Duodenal mucosa (tissue), 2 donors: ENCODE measurements at regions not wholly inside any gene's neighbourhood (a gene's known extent, or its start where the extent isn't known, plus 50 kb on each side); places are given as distances from the start of the nearest gene placed in this dataset.

Experiments used
- H3K27ac ChIP-seq: one replicate; pipeline ENCODE4 v1.7.0; 2013; ENCODE audit warnings: low read depth, low read length
- H3K27me3 ChIP-seq, 2 donors: one replicate each; pipeline ENCODE4 v1.7.0; 2013; ENCODE audit warnings: low read length in 2 of 2, control low read depth in 1 of 2; ENCODE audit not compliant: insufficient read depth in 2 of 2, control insufficient read depth in 1 of 2
- H3K36me3 ChIP-seq, 2 donors: one replicate each; pipeline ENCODE4 v1.7.0; 2013; ENCODE audit warnings: low read length in 2 of 2, control low read depth in 1 of 2; ENCODE audit not compliant: insufficient read depth in 2 of 2, control insufficient read depth in 1 of 2
- H3K4me1 ChIP-seq, 2 donors: one replicate each; pipeline ENCODE4 v1.7.0; 2013; ENCODE audit warnings: low read length in 2 of 2, control low read depth in 1 of 2; ENCODE audit not compliant: insufficient read depth in 2 of 2, control insufficient read depth in 1 of 2
- H3K4me3 ChIP-seq, 2 donors: one replicate each; pipeline ENCODE4 v1.7.0; 2013; ENCODE audit warnings: low read length in 2 of 2, low read depth in 1 of 2
- H3K9ac ChIP-seq, 2 donors: one replicate each; pipeline ENCODE4 v1.7.0; 2013; ENCODE audit warnings: low read length in 2 of 2, low read depth in 1 of 2
- H3K9me3 ChIP-seq, 2 donors: one replicate each; pipeline ENCODE4 v1.7.0; 2013; ENCODE audit warnings: low read length in 2 of 2, control low read depth in 1 of 2; ENCODE audit not compliant: control insufficient read depth in 1 of 2

DNA sequence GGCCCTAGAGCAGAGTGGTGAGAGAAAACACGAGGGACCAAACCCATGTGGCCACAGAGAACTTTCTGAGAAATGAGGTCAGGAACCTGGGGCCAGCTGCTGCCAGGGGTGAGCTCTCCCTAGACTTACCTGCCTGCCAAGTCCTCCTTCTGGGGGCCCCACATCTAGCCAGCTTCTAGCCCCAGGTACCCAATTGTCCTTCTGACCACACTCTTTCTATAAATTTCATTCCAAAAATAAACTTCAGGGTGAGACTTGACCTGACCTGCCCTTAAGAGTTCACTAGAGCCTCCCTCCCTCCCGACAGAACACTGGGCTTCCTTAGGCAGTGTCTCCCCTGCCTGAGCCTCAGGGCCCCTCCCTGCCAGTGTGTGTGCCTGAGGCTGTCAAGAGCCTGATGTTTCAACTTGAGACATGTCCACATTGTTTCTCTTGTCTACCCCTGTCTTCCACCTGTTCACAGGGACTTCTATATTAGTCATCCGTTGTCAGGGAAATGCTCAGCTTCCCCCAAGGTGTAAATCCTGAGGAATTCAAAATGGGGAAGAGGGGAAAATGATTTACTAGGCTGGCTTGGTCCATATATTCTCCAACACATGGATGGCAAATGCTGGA, 312.8 kb upstream of the TLE3 start:
- Histone ChIP-seq H3K4me1 (peaks cover 14 to 22% of the 10 kb centered on the region in 2 donors), H3K4me3 (no peak overlapping the region), H3K9ac (no peak overlapping the region), H3K36me3 (no peaks in the 10 kb centered on the region), H3K9me3 (peaks cover 0 to 2% of the 10 kb centered on the region in 2 donors), H3K27me3 (no peaks in the 10 kb centered on the region), H3K27ac (no peak overlapping the region)

GRCh38 chr15:70409388-70409787, 311.7 kb upstream of the TLE3 start:
- peaks cover 11 to 22% of the 10 kb centered on the region in 2 donors for H3K4me1 ChIP-seq
- H3K9me3 ChIP-seq: peaks cover 0 to 2% of the 10 kb centered on the region in 2 donors
- H3K27me3 ChIP-seq: no peaks in the 10 kb centered on the region

DNA sequence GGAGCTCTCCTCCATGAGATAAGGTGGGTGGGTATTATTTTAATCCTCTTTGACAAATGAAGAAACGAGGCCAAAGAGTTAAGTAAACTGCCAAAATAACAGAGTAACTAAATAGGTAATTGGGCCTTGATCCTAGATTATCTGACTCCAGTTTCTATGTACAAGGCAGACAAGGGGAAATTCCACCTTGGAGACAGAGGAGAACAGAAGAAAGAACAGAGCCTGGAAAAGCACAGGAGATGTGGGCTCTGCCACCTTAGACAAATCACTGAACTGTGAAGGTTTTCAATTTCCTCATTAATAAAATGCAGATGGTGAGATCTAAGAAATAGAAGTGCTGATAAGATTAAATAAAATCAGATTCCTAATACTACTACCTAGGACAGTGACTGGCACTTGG, 310.2 kb upstream of the TLE3 start:
- Histone ChIP-seq H3K27ac (no peak overlapping the region), H3K4me1 (peaks cover 11 to 21% of the 10 kb centered on the region in 2 donors), H3K27me3 (peaks cover 0 to 5% of the 10 kb centered on the region in 2 donors), H3K36me3 (no peaks in the 10 kb centered on the region), H3K4me3 (no peak overlapping the region), H3K9ac (no peak overlapping the region), H3K9me3 (peaks cover 0 to 2% of the 10 kb centered on the region in 2 donors)

More at GRCh38 chr15:70409388-70409787, 311.7 kb upstream of the TLE3 start:
- no peak overlapping the region for H3K9ac ChIP-seq
- H3K36me3 ChIP-seq: no peaks in the 10 kb centered on the region
- H3K4me3 ChIP-seq: no peak overlapping the region
- no peak overlapping the region for H3K27ac ChIP-seq

GRCh38 chr15:70407336-70407670, 309.6 kb upstream of the TLE3 start:
- no peaks in the 10 kb centered on the region for H3K36me3 ChIP-seq
- H3K9ac ChIP-seq: no peak overlapping the region
- peaks cover 7 to 15% of the 10 kb centered on the region in 2 donors for H3K4me1 ChIP-seq
- H3K27ac ChIP-seq: no peak overlapping the region
- H3K4me3 ChIP-seq: no peak overlapping the region
- H3K9me3 ChIP-seq: peaks cover 0 to 2% of the 10 kb centered on the region in 2 donors
- H3K27me3 ChIP-seq: peaks cover 0 to 8% of the 10 kb centered on the region in 2 donors

GRCh38 chr15:70406617-70407335, 309.1 kb upstream of the TLE3 start:
- no peak overlapping the region for H3K9ac ChIP-seq
- no peak overlapping the region for H3K27ac ChIP-seq
- peaks cover 1 to 10% of the 10 kb centered on the region in 2 donors for H3K4me1 ChIP-seq
- peaks cover 0 to 2% of the 10 kb centered on the region in 2 donors for H3K9me3 ChIP-seq
- H3K4me3 ChIP-seq: no peak overlapping the region
- H3K27me3 ChIP-seq: peaks cover 0 to 12% of the 10 kb centered on the region in 2 donors
- H3K36me3 ChIP-seq: no peaks in the 10 kb centered on the region

- H3K9ac ChIP-seq: no peak overlapping the region
- no peak overlapping the region for H3K27ac ChIP-seq
- H3K4me1 ChIP-seq: peaks cover 5 to 11% of the 10 kb centered on the region in 2 donors
- H3K27me3 ChIP-seq: peaks cover 0 to 20% of the 10 kb centered on the region in 2 donors
- H3K4me3 ChIP-seq: no peak overlapping the region
- no peaks in the 10 kb centered on the region for H3K36me3 ChIP-seq
- H3K9me3 ChIP-seq: no peaks in the 10 kb centered on the region
Measured at GRCh38 chr15:70401709-70402108, 304.0 kb upstream of the TLE3 start.

GRCh38 chr15:70400766-70401541, 303.2 kb upstream of the TLE3 start:
- Histone ChIP-seq H3K4me1 (peaks cover 5 to 11% of the 10 kb centered on the region in 2 donors), H3K36me3 (no peaks in the 10 kb centered on the region), H3K27me3 (peaks cover 0 to 20% of the 10 kb centered on the region in 2 donors), H3K9me3 (no peaks in the 10 kb centered on the region), H3K9ac (no peak overlapping the region), H3K27ac (no peak overlapping the region), H3K4me3 (no peak overlapping the region)

DNA sequence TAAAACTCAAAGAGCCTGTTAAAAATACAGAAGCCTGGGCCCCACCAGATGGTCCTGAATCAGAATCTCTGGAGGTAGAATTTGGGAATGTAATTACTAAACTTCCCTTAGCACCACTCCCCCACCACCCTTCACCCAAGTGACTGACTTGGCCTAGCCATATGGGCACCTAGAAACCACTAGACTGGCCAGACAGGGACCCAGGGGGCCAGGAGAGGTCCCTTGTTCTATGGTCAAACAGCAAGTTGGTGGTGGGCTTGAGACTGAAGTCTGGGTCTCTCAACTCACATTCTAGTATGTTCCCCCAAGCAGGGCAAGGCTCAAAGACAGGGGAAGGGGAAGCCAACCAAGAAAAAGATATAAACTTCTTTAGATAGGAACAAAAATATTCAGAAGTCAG, 301.5 kb upstream of the TLE3 start:
- Histone ChIP-seq H3K4me3 (no peak overlapping the region), H3K27ac (no peak overlapping the region), H3K9me3 (no peaks in the 10 kb centered on the region), H3K4me1 (peaks cover 5 to 11% of the 10 kb centered on the region in 2 donors), H3K36me3 (no peaks in the 10 kb centered on the region), H3K27me3 (peaks cover 4 to 19% of the 10 kb centered on the region in 2 donors), H3K9ac (no peak overlapping the region)

DNA sequence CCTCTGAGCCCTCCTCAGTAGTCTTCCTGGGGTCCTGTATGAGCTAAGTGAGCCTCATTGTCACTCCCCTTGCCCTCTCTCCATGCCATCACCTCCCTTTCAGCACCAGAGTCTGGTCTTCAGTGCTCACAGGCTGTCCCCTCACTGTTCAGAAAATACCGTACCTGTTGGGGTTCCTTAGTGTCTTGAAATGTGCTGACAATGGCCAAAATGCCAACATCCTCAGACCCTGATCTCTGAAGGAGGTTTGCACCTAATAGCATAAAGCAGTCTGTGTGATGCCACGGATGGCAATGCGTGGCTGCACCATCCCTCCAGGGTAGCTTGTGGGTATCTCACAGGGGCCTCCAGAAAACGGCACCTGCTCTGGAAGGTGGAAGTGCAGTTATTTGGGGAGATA, 301.0 kb upstream of the TLE3 start:
- Histone ChIP-seq H3K27me3 (peaks cover 4 to 14% of the 10 kb centered on the region in 2 donors), H3K4me3 (no peak overlapping the region), H3K4me1 (peaks cover 5 to 11% of the 10 kb centered on the region in 2 donors), H3K36me3 (no peaks in the 10 kb centered on the region), H3K9ac (no peak overlapping the region), H3K27ac (no peak overlapping the region), H3K9me3 (no peaks in the 10 kb centered on the region)

DNA sequence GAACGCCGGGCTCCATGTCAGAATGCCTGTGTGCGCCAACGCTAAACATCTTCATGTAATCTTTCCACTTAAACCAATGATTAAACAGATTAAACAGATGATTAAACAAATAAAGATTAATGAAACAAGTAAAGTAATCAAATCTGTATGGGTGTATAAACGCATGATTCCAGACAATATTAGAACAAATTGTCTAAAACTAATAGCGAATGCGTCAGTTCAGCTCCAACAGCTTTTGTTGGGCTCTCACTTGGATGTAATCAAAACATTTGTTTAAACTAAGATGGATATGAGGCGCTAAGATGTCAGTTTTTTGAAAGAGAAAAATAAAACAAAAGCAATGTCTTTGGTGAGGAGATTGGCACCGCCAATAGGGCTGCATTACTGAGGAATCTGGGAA, 299.1 kb upstream of the TLE3 start:
- no peak overlapping the region for H3K4me3 ChIP-seq
- H3K9ac ChIP-seq: no peak overlapping the region
- no peaks in the 10 kb centered on the region for H3K9me3 ChIP-seq
- H3K27ac ChIP-seq: no peak overlapping the region
- H3K4me1 ChIP-seq: peaks cover 5 to 11% of the 10 kb centered on the region in 2 donors
- peaks cover 4 to 8% of the 10 kb centered on the region in 2 donors for H3K27me3 ChIP-seq
- H3K36me3 ChIP-seq: no peaks in the 10 kb centered on the region
